Mesendoderm (in vitro differentiated cells): ENCODE measurements at regions not wholly inside any gene's neighbourhood (a gene's known extent, or its start where the extent isn't known, plus 50 kb on each side); places are given as distances from the start of the nearest gene placed in this dataset.
A peak's percentile ranks its signal among the peaks of the same experiment; 100 is the strongest.

Experiments used
- DNase-seq: peaks from one replicate; pipeline ENCODE4 v3.0.0; 2013
- H2AK5ac ChIP-seq: 2 replicates; pipeline ENCODE4 v1.6.1; 2013; ENCODE audit warnings: low read length, inconsistent platforms
- H2BK120ac ChIP-seq: 2 replicates; pipeline ENCODE4 v1.6.1; 2013; ENCODE audit warnings: low read depth, mild to moderate bottlenecking, low read length, moderate library complexity, mixed read lengths
- H2BK15ac ChIP-seq: replicated peaks from 2 replicates; pipeline ENCODE4 v1.6.1; 2013; ENCODE audit warnings: low read depth, mild to moderate bottlenecking, moderate library complexity
- H2BK5ac ChIP-seq: 2 replicates; pipeline ENCODE4 v1.6.1; 2013; ENCODE audit warnings: low read length, inconsistent platforms
- H3K18ac ChIP-seq: 2 replicates; pipeline ENCODE4 v1.6.1; 2013; ENCODE audit warnings: mild to moderate bottlenecking, low read length, mixed read lengths
- H3K23ac ChIP-seq: one replicate; pipeline ENCODE4 v1.6.1; 2013; ENCODE audit warnings: low read length
- H3K27ac ChIP-seq: 2 replicates; pipeline ENCODE4 v1.5.1; 2013; ENCODE audit warnings: low read depth, mild to moderate bottlenecking, inconsistent platforms, low read length, moderate library complexity
- H3K27me3 ChIP-seq: 2 replicates; pipeline ENCODE4 v1.6.1; 2013; ENCODE audit warnings: low read length, control low read depth, mild to moderate bottlenecking, inconsistent platforms; ENCODE audit not compliant: insufficient read depth, poor library complexity
- H3K36me3 ChIP-seq: 2 replicates; pipeline ENCODE4 v1.6.1; 2013; ENCODE audit warnings: low read length, inconsistent platforms; ENCODE audit not compliant: control insufficient read depth, insufficient read depth
- H3K4ac ChIP-seq: one replicate; pipeline ENCODE4 v1.6.1; 2013; ENCODE audit warnings: low read depth, mild to moderate bottlenecking, low read length, moderate library complexity
- H3K4me1 ChIP-seq: 2 replicates; pipeline ENCODE4 v1.6.1; 2013; ENCODE audit warnings: low read depth, low read length, inconsistent platforms; ENCODE audit not compliant: control insufficient read depth
- H3K4me2 ChIP-seq: 2 replicates; pipeline ENCODE4 v1.6.1; 2013; ENCODE audit warnings: low read length
- H3K4me3 ChIP-seq: 2 replicates; pipeline ENCODE4 v1.5.1; 2013; ENCODE audit warnings: mild to moderate bottlenecking, low read length
- H3K56ac ChIP-seq: one replicate; pipeline ENCODE4 v1.6.1; 2013; ENCODE audit warnings: low read length
- H3K79me1 ChIP-seq: 2 replicates; pipeline ENCODE4 v1.6.1; 2013; ENCODE audit warnings: low read length, inconsistent platforms
- H3K79me2 ChIP-seq: 2 replicates; pipeline ENCODE4 v1.6.1; 2013; ENCODE audit warnings: mild to moderate bottlenecking, low read length; ENCODE audit not compliant: control insufficient read depth, insufficient read depth
- H3K9ac ChIP-seq: 2 replicates; pipeline ENCODE4 v1.6.1; 2013; ENCODE audit warnings: low read length, inconsistent platforms
- H4K5ac ChIP-seq: one replicate; pipeline ENCODE4 v1.6.1; 2013; ENCODE audit warnings: low read length
- H4K8ac ChIP-seq: one replicate; pipeline ENCODE4 v1.6.1; 2013; ENCODE audit warnings: low read depth, mild to moderate bottlenecking, control low read depth, low read length, moderate library complexity
- WGBS: extraction: QIAGEN DNeasy Blood & Tissue Kit; methylation state at CpG from one replicate; pipeline ENCODE4 v1.1.7; 2013; ENCODE audit warnings: low lambda C conversion rate, missing lambda C conversion rate; ENCODE audit not compliant: insufficient coverage; ENCODE audit errors: extremely low coverage; 5-methylcytosine and 5-hydroxymethylcytosine counted together

DNA sequence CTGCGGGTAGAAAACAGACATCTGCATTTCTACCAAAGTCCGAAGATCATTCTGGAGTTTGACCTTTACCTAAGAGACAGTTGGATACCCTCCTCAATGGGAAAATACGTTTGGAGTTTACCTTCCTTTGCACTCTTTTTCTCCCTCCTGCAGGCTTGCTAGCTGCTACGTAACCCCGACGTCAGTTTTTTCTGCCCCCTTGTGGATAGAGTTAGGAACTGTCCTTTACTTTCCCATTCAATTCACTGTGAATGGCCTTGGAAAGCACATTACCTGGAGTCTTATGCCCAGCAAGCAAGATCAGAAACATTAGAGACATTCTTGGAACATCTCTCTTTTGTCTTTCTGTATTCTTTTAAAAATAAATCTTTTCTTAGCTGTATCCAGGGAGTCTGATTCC, 250.7 kb downstream of the NAP1L3 start:
- no peaks in the 10 kb centered on the region for H3K4me1 ChIP-seq
- WGBS, result no CpG with 5 or more reads among the region's 6 CpGs
- H3K56ac ChIP-seq, result no peak overlapping the region
- no peaks in the 10 kb centered on the region for H3K79me2 ChIP-seq
- peak; percentile 64 for DNase-seq
- H4K8ac ChIP-seq, result no peak overlapping the region
- no peak overlapping the region for H2AK5ac ChIP-seq
- no peak overlapping the region for H2BK120ac ChIP-seq
- no peak overlapping the region for H3K4me3 ChIP-seq
- no peak overlapping the region for H3K18ac ChIP-seq
- no peaks in the 10 kb centered on the region for H3K79me1 ChIP-seq
- no peaks in the 10 kb centered on the region for H3K36me3 ChIP-seq
- no peak overlapping the region for H3K23ac ChIP-seq
- H3K9ac ChIP-seq, result no peak overlapping the region
- no peak overlapping the region for H3K27ac ChIP-seq
- H3K27me3 ChIP-seq, result no peaks in the 10 kb centered on the region
- no peak overlapping the region for H4K5ac ChIP-seq
- no peak overlapping the region for H2BK5ac ChIP-seq
- no peak overlapping the region for H3K4me2 ChIP-seq
- H2BK15ac ChIP-seq, result no peak overlapping the region
- no peak overlapping the region for H3K4ac ChIP-seq

DNA sequence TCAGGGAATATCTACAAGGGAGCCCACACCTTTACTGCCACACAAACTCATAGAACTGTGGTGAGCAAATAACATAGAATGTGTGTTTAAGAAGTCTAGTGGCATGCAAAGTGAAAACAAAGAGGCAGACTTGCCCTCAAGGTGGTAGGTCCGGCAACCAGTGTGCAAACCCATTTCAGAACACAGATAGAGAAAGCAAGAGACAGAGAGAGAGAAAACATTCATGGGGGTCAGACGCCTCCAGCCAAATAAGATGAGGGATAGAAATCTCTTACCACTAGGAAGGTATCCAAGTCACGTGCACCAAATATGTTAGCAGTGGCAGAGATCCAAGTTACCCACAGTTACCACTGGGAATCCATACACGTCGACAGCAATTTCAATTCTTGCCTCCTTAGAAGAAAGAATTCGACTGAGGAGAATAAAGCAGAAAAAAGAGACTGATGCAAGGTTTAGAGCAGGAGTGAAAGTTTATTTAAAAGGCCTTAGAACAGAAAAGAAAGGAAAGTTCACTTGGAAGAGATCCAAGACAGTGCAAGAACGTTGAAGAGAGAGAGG, 252.8 kb downstream of the NAP1L3 start:
- H3K27me3 ChIP-seq, result no peaks in the 10 kb centered on the region
- H2AK5ac ChIP-seq, result no peak overlapping the region
- H2BK120ac ChIP-seq, result no peak overlapping the region
- H3K36me3 ChIP-seq, result no peaks in the 10 kb centered on the region
- no peak overlapping the region for H3K9ac ChIP-seq
- no peak overlapping the region for H3K4ac ChIP-seq
- no peak overlapping the region for H3K18ac ChIP-seq
- H4K8ac ChIP-seq, result no peak overlapping the region
- no CpG with 5 or more reads among the region's 7 CpGs for WGBS
- H3K56ac ChIP-seq, result no peak overlapping the region
- H3K79me1 ChIP-seq, result no peaks in the 10 kb centered on the region
- H3K79me2 ChIP-seq, result no peaks in the 10 kb centered on the region
- no peak for DNase-seq
- H2BK15ac ChIP-seq, result no peak overlapping the region
- H3K27ac ChIP-seq, result no peak overlapping the region
- no peak overlapping the region for H3K4me3 ChIP-seq
- H2BK5ac ChIP-seq, result no peak overlapping the region
- H3K23ac ChIP-seq, result no peak overlapping the region
- no peak overlapping the region for H4K5ac ChIP-seq
- no peak overlapping the region for H3K4me2 ChIP-seq
- H3K4me1 ChIP-seq, result no peaks in the 10 kb centered on the region

DNA sequence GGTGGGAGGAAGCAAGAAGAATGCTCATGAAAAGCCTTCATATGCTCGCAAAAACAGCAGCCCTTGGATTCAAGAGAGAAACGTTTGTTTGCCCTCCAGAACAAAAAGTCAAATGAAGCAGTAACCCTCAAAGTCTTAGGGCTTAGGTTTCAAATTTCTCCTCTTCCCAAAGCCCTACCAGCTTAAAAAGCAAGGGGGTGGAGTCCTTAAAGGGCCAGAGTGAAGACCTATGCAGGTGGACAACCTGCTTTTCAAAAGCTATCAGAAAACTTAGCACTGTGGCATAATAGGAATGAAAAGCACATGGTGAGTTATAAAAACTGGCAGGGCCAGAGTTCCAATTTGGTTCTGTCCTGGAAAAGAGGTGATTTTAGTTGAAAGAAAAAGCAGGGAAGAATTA, 253.3 kb downstream of the NAP1L3 start:
- Histone ChIP-seq H3K4me2 (no peak overlapping the region), H3K4ac (no peak overlapping the region), H3K27ac (no peak overlapping the region), H4K8ac (no peak overlapping the region), H3K79me1 (no peaks in the 10 kb centered on the region), H3K23ac (no peak overlapping the region), H2BK120ac (no peak overlapping the region), H3K27me3 (no peaks in the 10 kb centered on the region), H3K4me1 (no peaks in the 10 kb centered on the region), H3K4me3 (no peak overlapping the region), H2BK15ac (no peak overlapping the region), H3K9ac (no peak overlapping the region), H3K79me2 (no peaks in the 10 kb centered on the region), H4K5ac (no peak overlapping the region), H2BK5ac (no peak overlapping the region), H3K18ac (no peak overlapping the region), H3K56ac (no peak overlapping the region), H2AK5ac (no peak overlapping the region), H3K36me3 (no peaks in the 10 kb centered on the region)
- DNase-seq, result no peak
- WGBS, result no CpG with 5 or more reads among the region's 2 CpGs

DNA sequence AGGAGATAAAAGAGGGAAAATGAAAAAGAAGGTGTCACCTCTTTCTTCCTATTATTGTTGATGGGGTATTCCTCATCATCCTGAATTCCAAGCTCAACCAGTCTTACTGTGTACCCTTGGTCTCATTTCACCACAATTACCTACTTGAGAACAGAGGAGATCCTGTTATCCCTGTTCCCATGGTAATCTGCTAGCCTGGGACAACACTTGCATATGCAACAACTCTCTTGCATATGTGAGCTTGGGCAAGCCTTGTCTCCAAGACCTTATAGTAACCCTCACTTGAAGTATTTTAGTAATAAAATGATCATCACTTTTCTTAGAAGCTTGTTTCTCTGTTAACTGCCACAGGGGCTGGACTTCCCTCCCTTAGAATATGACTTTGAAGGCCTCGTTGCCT, 253.7 kb downstream of the NAP1L3 start:
- Histone ChIP-seq H3K23ac (no peak overlapping the region), H2AK5ac (no peak overlapping the region), H3K18ac (no peak overlapping the region), H3K27ac (no peak overlapping the region), H2BK5ac (no peak overlapping the region), H3K79me1 (no peaks in the 10 kb centered on the region), H3K4me2 (no peak overlapping the region), H4K8ac (no peak overlapping the region), H3K79me2 (no peaks in the 10 kb centered on the region), H3K4me1 (no peaks in the 10 kb centered on the region), H3K36me3 (no peaks in the 10 kb centered on the region), H4K5ac (no peak overlapping the region), H3K27me3 (no peaks in the 10 kb centered on the region), H3K56ac (no peak overlapping the region), H2BK120ac (no peak overlapping the region), H3K4ac (no peak overlapping the region), H3K9ac (no peak overlapping the region), H3K4me3 (no peak overlapping the region), H2BK15ac (no peak overlapping the region)
- DNase-seq, result peak; percentile 27
- WGBS, result no CpG with 5 or more reads among the region's 1 CpG

DNA sequence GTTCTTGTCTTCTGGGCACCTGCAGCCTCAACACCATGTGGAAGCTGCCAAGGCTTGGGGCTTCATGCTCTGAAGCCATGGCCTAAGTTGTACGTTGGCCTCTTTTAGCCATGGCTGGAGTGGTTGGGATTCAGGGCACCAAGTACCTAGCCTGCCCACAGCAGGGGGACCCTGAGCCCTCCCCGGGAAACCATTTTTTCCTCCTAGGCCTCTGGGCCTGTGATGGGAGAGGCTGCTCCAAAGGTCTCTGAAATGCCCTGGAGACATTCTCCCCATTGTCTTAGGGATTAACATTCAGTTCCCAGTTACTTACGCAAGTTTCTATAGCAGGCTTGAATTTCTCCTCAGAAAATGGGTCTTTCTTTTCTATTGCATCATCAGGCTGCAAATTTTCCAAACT, 269.3 kb downstream of the NAP1L3 start:
- Histone ChIP-seq H3K18ac (no peak overlapping the region), H3K79me1 (no peaks in the 10 kb centered on the region), H3K9ac (no peak overlapping the region), H2BK120ac (no peak overlapping the region), H2BK5ac (no peak overlapping the region), H2AK5ac (no peak overlapping the region), H3K4me1 (no peaks in the 10 kb centered on the region), H4K8ac (no peak overlapping the region), H3K27me3 (no peaks in the 10 kb centered on the region), H4K5ac (no peak overlapping the region), H3K23ac (no peak overlapping the region), H3K4me2 (no peak overlapping the region), H3K79me2 (no peaks in the 10 kb centered on the region), H3K27ac (no peak overlapping the region), H3K4me3 (no peak overlapping the region), H3K56ac (no peak overlapping the region), H3K36me3 (no peaks in the 10 kb centered on the region), H3K4ac (no peak overlapping the region), H2BK15ac (no peak overlapping the region)
- no CpG with 5 or more reads among the region's 3 CpGs for WGBS
- no peak for DNase-seq

DNA sequence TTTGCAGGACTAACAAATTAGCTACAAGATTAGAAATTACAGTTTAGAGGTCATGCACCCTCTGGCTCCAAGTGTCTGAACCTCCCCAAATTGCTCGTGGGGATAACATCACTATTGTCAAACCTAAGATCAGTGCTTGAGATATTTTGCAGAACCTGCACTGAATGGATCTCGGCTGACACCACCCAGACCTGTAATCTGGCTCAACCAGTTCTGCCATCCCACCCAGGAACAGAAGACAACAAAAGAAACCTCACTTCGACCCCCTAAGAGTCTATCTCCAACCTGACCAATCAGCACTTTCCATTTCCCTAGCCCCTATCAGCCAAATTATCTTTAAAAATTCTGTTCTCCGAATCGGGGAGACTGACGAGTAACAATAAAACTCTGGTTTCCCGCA, 318.7 kb downstream of the NAP1L3 start:
- H2AK5ac ChIP-seq, result no peak overlapping the region
- no peak overlapping the region for H4K8ac ChIP-seq

More for the DNA sequence above, 318.7 kb downstream of the NAP1L3 start:
- H3K36me3 ChIP-seq, result no peaks in the 10 kb centered on the region
- no peak overlapping the region for H3K4me3 ChIP-seq
- H3K27ac ChIP-seq, result no peak overlapping the region
- H3K56ac ChIP-seq, result no peak overlapping the region
- no peak overlapping the region for H3K18ac ChIP-seq
- no peak overlapping the region for H2BK5ac ChIP-seq
- no peak overlapping the region for H2BK15ac ChIP-seq
- DNase-seq, result no peak
- H3K23ac ChIP-seq, result no peak overlapping the region
- no peaks in the 10 kb centered on the region for H3K4me1 ChIP-seq
- H4K5ac ChIP-seq, result no peak overlapping the region
- no peak overlapping the region for H2BK120ac ChIP-seq
- no peak overlapping the region for H3K4ac ChIP-seq
- no peaks in the 10 kb centered on the region for H3K79me2 ChIP-seq
- H3K9ac ChIP-seq, result no peak overlapping the region
- no peaks in the 10 kb centered on the region for H3K27me3 ChIP-seq
- H3K79me1 ChIP-seq, result no peaks in the 10 kb centered on the region
- H3K4me2 ChIP-seq, result no peak overlapping the region
- no CpG with 5 or more reads among the region's 7 CpGs for WGBS
